ENCODE measurements at regions not wholly inside any gene's neighbourhood (a gene's known extent, or its start where the extent isn't known, plus 50 kb on each side); places are given as distances from the start of the nearest gene placed in this dataset.

GRCh38 chr10:80988755-80989154 is 451.1 kb downstream of the SH2D4B start:
- TF ChIP-seq, protein P1, sequence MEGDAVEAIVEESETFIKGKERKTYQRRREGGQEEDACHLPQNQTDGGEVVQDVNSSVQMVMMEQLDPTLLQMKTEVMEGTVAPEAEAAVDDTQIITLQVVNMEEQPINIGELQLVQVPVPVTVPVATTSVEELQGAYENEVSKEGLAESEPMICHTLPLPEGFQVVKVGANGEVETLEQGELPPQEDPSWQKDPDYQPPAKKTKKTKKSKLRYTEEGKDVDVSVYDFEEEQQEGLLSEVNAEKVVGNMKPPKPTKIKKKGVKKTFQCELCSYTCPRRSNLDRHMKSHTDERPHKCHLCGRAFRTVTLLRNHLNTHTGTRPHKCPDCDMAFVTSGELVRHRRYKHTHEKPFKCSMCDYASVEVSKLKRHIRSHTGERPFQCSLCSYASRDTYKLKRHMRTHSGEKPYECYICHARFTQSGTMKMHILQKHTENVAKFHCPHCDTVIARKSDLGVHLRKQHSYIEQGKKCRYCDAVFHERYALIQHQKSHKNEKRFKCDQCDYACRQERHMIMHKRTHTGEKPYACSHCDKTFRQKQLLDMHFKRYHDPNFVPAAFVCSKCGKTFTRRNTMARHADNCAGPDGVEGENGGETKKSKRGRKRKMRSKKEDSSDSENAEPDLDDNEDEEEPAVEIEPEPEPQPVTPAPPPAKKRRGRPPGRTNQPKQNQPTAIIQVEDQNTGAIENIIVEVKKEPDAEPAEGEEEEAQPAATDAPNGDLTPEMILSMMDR (IDR thresholded peaks at IDR 0.05; ENCODE audit: low read depth, low read length, poor library complexity, severe bottlenecking): no peak
- no peak for TF ChIP-seq EZH2phosphoT487 (IDR thresholded peaks at IDR 0.05; ENCODE audit: borderline replicate concordance, low read length)

Measured in DOHH2 (cell line).